Gastroesophageal sphincter (tissue), 4 donors: ENCODE measurements at regions not wholly inside any gene's neighbourhood (a gene's known extent, or its start where the extent isn't known, plus 50 kb on each side); places are given as distances from the start of the nearest gene placed in this dataset.

Experiments
- ATAC-seq: fragments of 150-250 bp; one replicate; pipeline ENCODE4 v1.9.1; 2016; ENCODE audit warnings: mild to moderate bottlenecking, moderate library complexity
- H3K27ac ChIP-seq, 4 donors: fragments of 200-600 bp; sonication (generic) in 3 of 4; 1 replicate in 3 of 4; 2 replicates in 1 of 4; pipeline ENCODE4 v1.5.1; 2016 to 2019
- H3K27me3 ChIP-seq: fragments of 200-600 bp; sonication (generic); one replicate; pipeline ENCODE4 v1.5.1; 2019
- H3K36me3 ChIP-seq, 2 donors: fragments of 200-600 bp; sonication (generic); one replicate each; pipeline ENCODE4 v1.5.1; 2019; ENCODE audit warnings: control low read depth in 1 of 2
- H3K4me1 ChIP-seq, 3 donors: fragments of 200-600 bp; sonication (generic); 1 replicate in 2 of 3; 2 replicates in 1 of 3; pipeline ENCODE4 v1.5.1; 2016 to 2019; ENCODE audit warnings: control low read depth in 2 of 3
- H3K4me3 ChIP-seq, 2 donors: fragments of 200-600 bp; sonication (generic); one replicate each; pipeline ENCODE4 v1.5.1; 2019; ENCODE audit warnings: mild to moderate bottlenecking in 1 of 2, moderate library complexity in 1 of 2
- H3K9me3 ChIP-seq, 3 donors: fragments of 200-600 bp; sonication (generic); one replicate each; pipeline ENCODE4 v1.5.1; 2017 to 2019; ENCODE audit warnings: control low read depth in 2 of 3
- CTCF ChIP-seq, 4 experiments: fragments of 200-600 bp in 2 of 4; fragments of 450-650 bp in 2 of 4; sonication (generic) in 1 of 4; IDR thresholded peaks; one replicate each; pipeline ENCODE4 v1.5.1; 2017 to 2019; ENCODE audit warnings: antibody characterized with exemption in 4 of 4, mild to moderate bottlenecking in 2 of 4, moderate library complexity in 2 of 4
- EP300 ChIP-seq: sonication (generic); formaldehyde crosslinking; IDR thresholded peaks from one replicate; pipeline ENCODE4 v1.6.1; 2017; ENCODE audit warnings: antibody characterized with exemption, mild to moderate bottlenecking
- POLR2A ChIP-seq, 2 donors: fragments of 450-650 bp; IDR thresholded peaks; one replicate each; pipeline ENCODE4 v1.6.1; 2017; ENCODE audit warnings: antibody characterized with exemption in 2 of 2, mild to moderate bottlenecking in 2 of 2, moderate library complexity in 1 of 2
- POLR2AphosphoS5 ChIP-seq: sonication (generic); formaldehyde crosslinking; IDR thresholded peaks from one replicate; pipeline ENCODE4 v1.6.1; 2017; ENCODE audit warnings: antibody characterized with exemption
- WGBS, 2 donors: methylation state at CpG; one replicate each; pipeline ENCODE4 v1.1.5; 2018; ENCODE audit warnings: low coverage in 1 of 2; 5-methylcytosine and 5-hydroxymethylcytosine counted together

GRCh38 chr9:23412046-23412445 is 414.0 kb downstream of the ELAVL2 start:
- no peaks in the 10 kb centered on the region for H3K4me1 ChIP-seq
- H3K4me3 ChIP-seq = no peak overlapping the region
- no peak overlapping the region for H3K27ac ChIP-seq
- H3K9me3 ChIP-seq = no peaks in the 10 kb centered on the region
- ATAC-seq = no peak
- 46 to 50% methylated on average over 3 of the region's 3 CpGs for WGBS, 2 donors
- no peaks in the 10 kb centered on the region for H3K27me3 ChIP-seq
- TF ChIP-seq POLR2A (IDR thresholded peaks at IDR 0.05) = no peak
- TF ChIP-seq POLR2AphosphoS5 = no peak
- no peak for TF ChIP-seq CTCF (IDR thresholded peaks at IDR 0.05)
- TF ChIP-seq EP300 = no peak
- H3K36me3 ChIP-seq = no peaks in the 10 kb centered on the region

GRCh38 chr9:23412458-23412857 is 413.6 kb downstream of the ELAVL2 start:
- ATAC-seq = no peak
- Histone ChIP-seq H3K36me3 (no peaks in the 10 kb centered on the region), H3K4me1 (no peaks in the 10 kb centered on the region), H3K27me3 (no peaks in the 10 kb centered on the region), H3K9me3 (no peaks in the 10 kb centered on the region), H3K4me3 (no peak overlapping the region), H3K27ac (no peak overlapping the region)
- TF ChIP-seq EP300 (no peak), POLR2AphosphoS5 (no peak), CTCF (IDR thresholded peaks at IDR 0.05) (no peak), POLR2A (IDR thresholded peaks at IDR 0.05) (no peak)
- WGBS, 2 donors = 86 to 100% methylated on average over 1 to 3 of the region's 3 CpGs

- no peaks in the 10 kb centered on the region for H3K36me3 ChIP-seq
- H3K4me1 ChIP-seq = no peaks in the 10 kb centered on the region
- 44 to 74% methylated on average over 1 to 2 of the region's 2 CpGs for WGBS, 2 donors
- TF ChIP-seq POLR2A (IDR thresholded peaks at IDR 0.05) (no peak), EP300 (no peak), CTCF (IDR thresholded peaks at IDR 0.05) (no peak), POLR2AphosphoS5 (no peak)
- no peak overlapping the region for H3K27ac ChIP-seq
- no peak for ATAC-seq
- no peak overlapping the region for H3K4me3 ChIP-seq
- no peaks in the 10 kb centered on the region for H3K9me3 ChIP-seq
- no peaks in the 10 kb centered on the region for H3K27me3 ChIP-seq
Observed at GRCh38 chr9:23413541-23413940, 412.5 kb downstream of the ELAVL2 start.

GRCh38 chr9:23423999-23424398 is 402.0 kb downstream of the ELAVL2 start:
- Histone ChIP-seq H3K36me3 (no peaks in the 10 kb centered on the region), H3K4me1 (no peaks in the 10 kb centered on the region), H3K27me3 (no peaks in the 10 kb centered on the region), H3K9me3 (no peaks in the 10 kb centered on the region), H3K4me3 (no peak overlapping the region), H3K27ac (no peak overlapping the region)
- TF ChIP-seq POLR2AphosphoS5 (no peak), EP300 (no peak), POLR2A (IDR thresholded peaks at IDR 0.05) (no peak), CTCF (IDR thresholded peaks at IDR 0.05) (no peak)
- no peak for ATAC-seq
- 92 to 97% methylated on average over 6 of the region's 6 CpGs for WGBS, 2 donors

GRCh38 chr9:23426144-23426543 is 399.9 kb downstream of the ELAVL2 start:
- Histone ChIP-seq H3K36me3 (no peaks in the 10 kb centered on the region), H3K27me3 (no peaks in the 10 kb centered on the region), H3K9me3 (no peaks in the 10 kb centered on the region), H3K4me3 (no peak overlapping the region), H3K27ac (no peak overlapping the region), H3K4me1 (no peaks in the 10 kb centered on the region)
- no peak for ATAC-seq
- 88 to 100% methylated on average over 1 of the region's 1 CpG for WGBS, 2 donors
- TF ChIP-seq POLR2A (IDR thresholded peaks at IDR 0.05) (no peak), CTCF (IDR thresholded peaks at IDR 0.05) (no peak)
